ENCODE measurements at regions not wholly inside any gene's neighbourhood (a gene's known extent, or its start where the extent isn't known, plus 50 kb on each side); places are given as distances from the start of the nearest gene placed in this dataset.
A peak's percentile ranks its signal among the peaks of the same experiment; 100 is the strongest.

DNA sequence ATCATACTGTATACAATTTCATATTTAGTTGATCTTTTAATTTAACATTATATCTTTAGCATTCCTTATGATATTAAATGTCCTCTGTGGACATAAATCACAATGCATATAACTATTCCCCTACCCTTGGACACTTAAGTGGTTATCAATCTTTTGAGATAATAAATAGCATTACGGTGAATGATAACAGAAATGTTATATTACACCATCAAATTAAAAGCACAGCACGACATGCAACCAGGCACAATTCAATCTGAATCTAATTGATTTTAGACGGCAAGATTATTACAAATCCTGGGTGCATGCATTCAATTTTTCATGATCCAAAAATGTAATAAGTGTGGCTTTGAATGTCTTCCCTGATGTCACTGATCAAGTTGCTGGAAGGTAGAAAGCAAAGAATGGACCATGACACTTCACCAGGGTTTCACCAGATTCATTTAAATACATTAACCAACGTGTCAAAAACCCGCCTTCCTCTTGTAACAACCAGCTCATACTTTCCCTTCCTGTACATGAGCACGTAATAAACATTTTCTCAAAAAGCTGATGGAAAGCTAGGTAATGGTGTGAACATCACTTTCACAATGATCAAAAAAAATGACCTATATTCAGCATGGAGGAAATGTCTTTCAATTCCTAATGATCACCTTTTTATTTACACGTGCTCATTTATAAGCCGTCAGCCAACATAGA is 513.7 kb upstream of the ID2 start:
- TF ChIP-seq EZH2phosphoT487 (IDR thresholded peaks at IDR 0.05; ENCODE audit: insufficient read depth, low read depth) (no peak), EZH2 (IDR thresholded peaks at IDR 0.05; ENCODE audit: insufficient read depth, poor library complexity, severe bottlenecking) (no peak)
- no peaks in the 10 kb centered on the region for H3K79me2 ChIP-seq (ENCODE audit: insufficient read depth)
- H3F3A ChIP-seq (ENCODE audit: insufficient read depth): peaks cover 16% of the 10 kb centered on the region
- no peaks in the 10 kb centered on the region for H3K27me3 ChIP-seq (replicated peaks; ENCODE audit: insufficient read depth)
- H3K9me2 ChIP-seq (ENCODE audit: insufficient read depth): no peaks in the 10 kb centered on the region
- no peak overlapping the region for H2AFZ ChIP-seq
- in situ Hi-C loops (cut with MboI): no loop called here
- peaks cover 34% of the 10 kb centered on the region for H3K4me1 ChIP-seq (ENCODE audit: insufficient read depth)
- no peak overlapping the region for H3K4me2 ChIP-seq (ENCODE audit: unreplicated experiment)
- H3K9me3 ChIP-seq (ENCODE audit: low read depth): no peaks in the 10 kb centered on the region
- no peak overlapping the region for H3K27ac ChIP-seq
- no peak overlapping the region for H3K9ac ChIP-seq
- H3K4me3 ChIP-seq: no peak overlapping the region
- H3K36me3 ChIP-seq (ENCODE audit: low read depth): no peaks in the 10 kb centered on the region
- no peak for DNase-seq
- WGBS, 2 experiments (ENCODE audit: low coverage in 1 of 2, low lambda C conversion rate in 2 of 2, missing lambda C conversion rate in 2 of 2): 92 to 98% methylated on average over 8 of the region's 8 CpGs
- no peaks in the 10 kb centered on the region for H4K20me1 ChIP-seq (ENCODE audit: insufficient read depth)

DNA sequence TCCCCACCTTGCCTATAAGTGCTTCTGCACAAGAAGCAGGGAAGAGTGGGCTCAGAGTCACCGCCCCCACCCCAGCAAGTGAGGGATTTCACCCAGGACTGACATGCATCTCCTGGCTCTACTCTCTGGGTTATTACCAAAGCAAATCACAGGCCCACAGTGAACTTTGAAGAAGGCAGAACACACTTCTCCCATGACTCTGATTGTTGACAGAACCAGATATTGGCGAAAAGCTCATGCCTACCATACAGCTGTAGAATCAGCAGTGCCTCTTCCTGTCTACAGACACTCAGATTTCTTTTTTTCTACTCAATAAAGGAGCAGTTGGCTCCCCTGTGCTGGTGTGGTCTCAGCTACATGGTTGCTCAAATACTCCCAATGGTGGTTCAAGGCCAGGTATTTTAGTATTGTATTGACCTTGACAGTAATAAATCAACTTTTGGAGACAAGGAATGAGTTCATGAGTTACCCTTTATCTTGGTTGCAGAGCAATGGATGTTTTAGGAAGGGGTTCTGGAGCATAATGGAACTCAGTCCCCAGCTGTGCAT is 512.9 kb upstream of the ID2 start:
- Histone ChIP-seq H3K27me3 (replicated peaks; ENCODE audit: insufficient read depth) (no peaks in the 10 kb centered on the region), H3F3A (ENCODE audit: insufficient read depth) (peaks cover 16% of the 10 kb centered on the region), H4K20me1 (ENCODE audit: insufficient read depth) (no peaks in the 10 kb centered on the region), H3K4me3 (no peak overlapping the region), H3K79me2 (ENCODE audit: insufficient read depth) (no peaks in the 10 kb centered on the region), H3K4me1 (ENCODE audit: insufficient read depth) (peaks cover 34% of the 10 kb centered on the region), H3K9me3 (ENCODE audit: low read depth) (no peaks in the 10 kb centered on the region), H3K9ac (no peak overlapping the region), H3K36me3 (ENCODE audit: low read depth) (no peaks in the 10 kb centered on the region), H3K9me2 (ENCODE audit: insufficient read depth) (no peaks in the 10 kb centered on the region), H3K4me2 (ENCODE audit: unreplicated experiment) (peak overlapping the region; percentile 24), H2AFZ (no peak overlapping the region), H3K27ac (peak overlapping the region; percentile 19)
- WGBS, 2 experiments (ENCODE audit: low coverage in 1 of 2, low lambda C conversion rate in 2 of 2, missing lambda C conversion rate in 2 of 2): 100% methylated on average over 2 of the region's 2 CpGs
- in situ Hi-C loops (cut with MboI): no loop called here
- peak; percentile 12 for DNase-seq
- no peak for TF ChIP-seq EZH2 (IDR thresholded peaks at IDR 0.05; ENCODE audit: insufficient read depth, poor library complexity, severe bottlenecking)
- TF ChIP-seq EZH2phosphoT487 (IDR thresholded peaks at IDR 0.05; ENCODE audit: insufficient read depth, low read depth): no peak

DNA sequence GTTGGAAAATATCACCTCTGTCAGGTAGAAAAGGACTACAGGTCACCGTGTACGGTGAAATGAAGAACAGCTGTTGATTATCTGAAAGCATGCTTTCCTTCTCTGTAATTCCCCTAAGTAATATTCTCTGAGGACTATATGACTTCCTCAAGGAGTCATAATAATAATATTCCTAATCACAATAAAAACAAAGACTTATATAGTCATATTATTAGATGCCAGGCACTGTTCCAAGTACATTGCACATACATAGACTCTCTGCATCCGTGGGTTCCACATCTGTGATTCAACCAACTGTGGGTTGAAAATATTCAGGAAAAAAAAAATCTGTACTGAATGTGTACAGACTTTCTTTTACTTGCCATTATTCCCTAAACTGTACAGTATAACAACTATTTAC is 512.4 kb upstream of the ID2 start:
- Histone ChIP-seq H3K27ac (peak overlapping the region; percentile 22), H3K4me3 (no peak overlapping the region), H3K36me3 (ENCODE audit: low read depth) (no peaks in the 10 kb centered on the region), H3K9me3 (ENCODE audit: low read depth) (no peaks in the 10 kb centered on the region), H3K4me2 (ENCODE audit: unreplicated experiment) (peak overlapping the region; percentile 29), H4K20me1 (ENCODE audit: insufficient read depth) (no peaks in the 10 kb centered on the region), H3K9ac (no peak overlapping the region), H3F3A (ENCODE audit: insufficient read depth) (peaks cover 16% of the 10 kb centered on the region), H3K79me2 (ENCODE audit: insufficient read depth) (no peaks in the 10 kb centered on the region), H3K9me2 (ENCODE audit: insufficient read depth) (no peaks in the 10 kb centered on the region), H3K27me3 (replicated peaks; ENCODE audit: insufficient read depth) (no peaks in the 10 kb centered on the region), H3K4me1 (ENCODE audit: insufficient read depth) (peaks cover 34% of the 10 kb centered on the region), H2AFZ (no peak overlapping the region)
- in situ Hi-C loops (cut with MboI): no loop called here
- 4 to 11% methylated on average over 3 of the region's 3 CpGs for WGBS, 2 experiments (ENCODE audit: low coverage in 1 of 2, low lambda C conversion rate in 2 of 2, missing lambda C conversion rate in 2 of 2)
- TF ChIP-seq EZH2 (IDR thresholded peaks at IDR 0.05; ENCODE audit: insufficient read depth, poor library complexity, severe bottlenecking) (no peak), EZH2phosphoT487 (IDR thresholded peaks at IDR 0.05; ENCODE audit: insufficient read depth, low read depth) (0 out of 2 replicates have a peak, but pooled peaks have one; percentile 35)
- DNase-seq: peak; percentile 99

DNA sequence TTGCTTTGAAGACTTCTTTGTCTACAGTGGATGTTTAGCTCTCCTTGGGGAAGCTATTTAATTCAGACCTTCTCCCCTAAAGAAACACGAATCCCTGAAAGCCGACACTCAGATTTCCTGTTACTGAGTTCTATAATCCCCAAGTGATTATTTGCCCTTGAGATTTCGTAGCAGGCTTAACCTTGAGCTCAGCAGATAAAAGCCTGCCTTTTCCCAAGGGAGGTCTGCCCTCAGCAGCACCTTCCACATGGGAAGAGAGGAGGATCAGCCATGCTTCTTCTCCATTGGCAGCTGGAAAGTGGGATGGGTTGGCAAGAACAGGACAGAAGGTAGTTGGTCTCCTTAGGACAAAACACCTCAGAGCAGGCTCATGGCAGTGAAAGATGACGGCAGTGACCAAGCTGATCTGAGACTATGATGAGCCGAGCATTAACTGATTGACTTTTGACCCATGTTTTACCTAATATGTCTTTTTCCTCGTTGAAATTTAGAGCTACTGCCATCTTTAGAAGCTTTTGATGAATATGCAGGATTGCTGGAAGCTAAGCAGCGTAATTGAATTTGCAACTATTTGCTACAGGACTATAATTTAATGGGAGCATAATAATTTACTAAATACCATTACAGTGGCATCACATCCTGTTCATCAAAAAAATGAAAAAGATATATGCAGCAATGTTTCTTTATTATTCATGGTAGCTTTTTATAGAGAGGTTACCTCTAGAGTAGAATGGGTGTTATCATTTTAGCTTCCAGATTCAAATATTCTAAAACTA is 511.1 kb upstream of the ID2 start:
- H3K27ac ChIP-seq: no peak overlapping the region
- WGBS, 2 experiments (ENCODE audit: low coverage in 1 of 2, low lambda C conversion rate in 2 of 2, missing lambda C conversion rate in 2 of 2): 93 to 94% methylated on average over 7 of the region's 7 CpGs
- in situ Hi-C loops (cut with MboI): no loop called here

More for the DNA sequence above, 511.1 kb upstream of the ID2 start:
- Histone ChIP-seq H3K4me3 (no peak overlapping the region), H3K9me3 (ENCODE audit: low read depth) (no peaks in the 10 kb centered on the region), H3K4me1 (ENCODE audit: insufficient read depth) (peaks cover 43% of the 10 kb centered on the region), H3K36me3 (ENCODE audit: low read depth) (no peaks in the 10 kb centered on the region), H3K4me2 (ENCODE audit: unreplicated experiment) (no peak overlapping the region), H3K27me3 (replicated peaks; ENCODE audit: insufficient read depth) (no peaks in the 10 kb centered on the region), H3K9me2 (ENCODE audit: insufficient read depth) (no peaks in the 10 kb centered on the region), H3F3A (ENCODE audit: insufficient read depth) (peaks cover 21% of the 10 kb centered on the region), H2AFZ (no peak overlapping the region), H4K20me1 (ENCODE audit: insufficient read depth) (no peaks in the 10 kb centered on the region), H3K79me2 (ENCODE audit: insufficient read depth) (no peaks in the 10 kb centered on the region), H3K9ac (no peak overlapping the region)
- no peak for TF ChIP-seq EZH2 (IDR thresholded peaks at IDR 0.05; ENCODE audit: insufficient read depth, poor library complexity, severe bottlenecking)
- DNase-seq: no peak

All from GM23248 (cell line).